SK-N-SH (cell line): ENCODE measurements at regions not wholly inside any gene's neighbourhood (a gene's known extent, or its start where the extent isn't known, plus 50 kb on each side); places are given as distances from the start of the nearest gene placed in this dataset.

Source experiments
- CTCF ChIA-PET: fragments of 300-600, 350-600 bp; formaldehyde crosslinking; extraction: SDS; loops from one replicate; lab custom pipeline; 2021; lab: Yijun Ruan, JAX
- POLR2A ChIA-PET: fragments of 350-600 bp; sonication (Branson Sonifier 250); formaldehyde crosslinking; extraction: SDS; loops from one replicate; lab custom pipeline; 2020; ENCODE audit warnings: antibody characterized with exemption, inconsistent platforms; lab: Yijun Ruan, JAX
- DNase-seq: peaks from one replicate; pipeline ENCODE4 v3.0.0; 2012
- H2AFZ ChIP-seq: fragments of 200-600 bp; sonication (generic); 2 replicates; pipeline ENCODE4 v1.8.1; 2016; ENCODE audit warnings: antibody characterized with exemption, mild to moderate bottlenecking, low read depth
- H3F3A ChIP-seq: fragments of 200-600 bp; sonication (generic); replicated peaks from 2 replicates; pipeline ENCODE3; 2016; ENCODE audit warnings: antibody characterized with exemption, mild to moderate bottlenecking; ENCODE audit not compliant: insufficient read depth
- H3K27ac ChIP-seq, 2 experiments: fragments of 200-500 bp in 1 of 2; fragments of 200-600 bp in 1 of 2; sonication (Bioruptor generic) in 1 of 2; sonication (generic), shearing (Covaris generic) in 1 of 2; 2 replicates each; pipeline versions ENCODE4 v1.5.1 to v1.6.1; 2014 to 2016; ENCODE audit warnings: low read depth in 2 of 2, inconsistent platforms in 1 of 2, low read length in 1 of 2, mild to moderate bottlenecking in 1 of 2, mixed read lengths in 1 of 2
- H3K27me3 ChIP-seq: fragments of 200-600 bp; sonication (generic), shearing (Covaris generic); 2 replicates; pipeline ENCODE4 v1.6.1; 2016; ENCODE audit warnings: mixed run types; ENCODE audit not compliant: insufficient read depth
- H3K36me3 ChIP-seq, 2 experiments: fragments of 200-500 bp in 1 of 2; fragments of 200-600 bp in 1 of 2; sonication (Bioruptor generic) in 1 of 2; sonication (generic) in 1 of 2; replicated peaks in 1 of 2; 2 replicates each; pipeline versions ENCODE3 to v1.5.1; 2014 to 2016; ENCODE audit warnings: low read length in 1 of 2, mild to moderate bottlenecking in 1 of 2; ENCODE audit not compliant: insufficient read depth in 2 of 2, control insufficient read depth in 1 of 2
- H3K4me1 ChIP-seq, 2 experiments: fragments of 200-500 bp in 1 of 2; fragments of 200-600 bp in 1 of 2; sonication (Bioruptor generic) in 1 of 2; sonication (generic), shearing (Covaris generic) in 1 of 2; 2 replicates each; pipeline versions ENCODE4 v1.5.1 to v1.6.1; 2014 to 2016; ENCODE audit warnings: low read depth in 1 of 2, low read length in 1 of 2, mixed run types in 1 of 2; ENCODE audit not compliant: insufficient read depth in 2 of 2, control insufficient read depth in 1 of 2
- H3K4me2 ChIP-seq: fragments of 200-600 bp; sonication (generic), shearing (Covaris generic); 2 replicates; pipeline ENCODE4 v1.6.1; 2017; ENCODE audit warnings: mixed run types
- H3K4me3 ChIP-seq, 2 experiments: fragments of 200-500 bp in 1 of 2; fragments of 200-600 bp in 1 of 2; sonication (Bioruptor generic) in 1 of 2; sonication (generic), shearing (Covaris generic) in 1 of 2; 2 replicates each; pipeline versions ENCODE4 v1.5.1 to v1.8.1; 2014 to 2016; ENCODE audit warnings: low read depth in 2 of 2, inconsistent platforms in 1 of 2, low read length in 1 of 2, mild to moderate bottlenecking in 1 of 2, mixed read lengths in 1 of 2, moderate library complexity in 1 of 2
- H3K79me2 ChIP-seq: fragments of 200-600 bp; sonication (generic); 2 replicates; pipeline ENCODE4 v1.8.1; 2017; ENCODE audit warnings: mild to moderate bottlenecking; ENCODE audit not compliant: insufficient read depth
- H3K9ac ChIP-seq: fragments of 200-600 bp; sonication (generic); 2 replicates; pipeline ENCODE4 v1.6.1; 2017; ENCODE audit warnings: mixed run types
- H3K9me2 ChIP-seq: fragments of 200-600 bp; sonication (generic); 2 replicates; pipeline ENCODE4 v1.6.1; 2017; ENCODE audit warnings: mixed run types
- H3K9me3 ChIP-seq: fragments of 200-600 bp; sonication (generic); 2 replicates; pipeline ENCODE4 v1.6.1; 2017; ENCODE audit warnings: mixed run types, mild to moderate bottlenecking, moderate library complexity
- H4K20me1 ChIP-seq: fragments of 200-600 bp; sonication (generic); 2 replicates; pipeline ENCODE4 v1.6.1; 2017; ENCODE audit warnings: mild to moderate bottlenecking, mixed run types; ENCODE audit not compliant: insufficient read depth
- CHD2 ChIP-seq: fragments of 150-350 bp; IDR thresholded peaks from 2 replicates; pipeline ENCODE4 v1.6.1; 2018; ENCODE audit warnings: low read length; ENCODE audit not compliant: partially characterized antibody
- EP300 ChIP-seq, 2 experiments: IDR thresholded peaks; 2 replicates each; pipeline versions ENCODE4 v1.4.0 to v1.6.1; 2012; ENCODE audit warnings: borderline replicate concordance in 1 of 2, low read depth in 1 of 2, low read length in 1 of 2
- EZH2phosphoT487 ChIP-seq: fragments of 200-600 bp; sonication (generic); IDR thresholded peaks from 2 replicates; pipeline ENCODE4 v1.6.1; 2017; ENCODE audit warnings: low read depth, mixed run types, mild to moderate bottlenecking, antibody characterized with exemption, moderate library complexity, borderline replicate concordance
- FOSL2 ChIP-seq: IDR thresholded peaks from 2 replicates; pipeline ENCODE4 v1.4.0; 2012; ENCODE audit warnings: low read depth, mild to moderate bottlenecking, moderate library complexity, borderline replicate concordance
- FOXJ3 ChIP-seq: sonication (generic); formaldehyde crosslinking; IDR thresholded peaks from 2 replicates; pipeline ENCODE4 v1.5.1; 2020; ENCODE audit warnings: mild to moderate bottlenecking, missing genetic modification reagents
- FOXM1 ChIP-seq: IDR thresholded peaks from 2 replicates; pipeline ENCODE4 v1.4.0; 2012; ENCODE audit warnings: low read depth, mild to moderate bottlenecking
- GABPA ChIP-seq: IDR thresholded peaks from 2 replicates; pipeline ENCODE4 v1.4.0; 2012; ENCODE audit warnings: low read depth, mild to moderate bottlenecking
- IRF3 ChIP-seq: fragments of 150-350 bp; IDR thresholded peaks from 2 replicates; pipeline ENCODE4 v1.6.1; 2016; ENCODE audit warnings: mild to moderate bottlenecking, low read depth, low read length
- NFIC ChIP-seq: IDR thresholded peaks from 2 replicates; pipeline ENCODE4 v1.4.0; 2012; ENCODE audit warnings: borderline replicate concordance
- POLR2AphosphoS5 ChIP-seq: IDR thresholded peaks from 2 replicates; pipeline ENCODE4 v1.6.1; 2012; ENCODE audit warnings: low read depth, low read length
- RCOR1 ChIP-seq: fragments of 150-350 bp; IDR thresholded peaks from 2 replicates; pipeline ENCODE4 v1.6.1; 2017; ENCODE audit warnings: antibody characterized with exemption, low read length
- RFX5 ChIP-seq: IDR thresholded peaks from 2 replicates; pipeline ENCODE4 v1.6.1; 2012; ENCODE audit warnings: mild to moderate bottlenecking, improper control_type of control experiment, low read length
- RXRA ChIP-seq: IDR thresholded peaks from 2 replicates; pipeline ENCODE4 v1.4.0; 2012; ENCODE audit warnings: low read depth, mild to moderate bottlenecking, borderline replicate concordance
- SIN3A ChIP-seq: IDR thresholded peaks from 2 replicates; pipeline ENCODE4 v1.6.1; 2012; ENCODE audit warnings: low read depth, mild to moderate bottlenecking, low read length, moderate library complexity, borderline replicate concordance
- USF2 ChIP-seq: fragments of 150-350 bp; IDR thresholded peaks from 2 replicates; pipeline ENCODE4 v1.6.1; 2017; ENCODE audit warnings: antibody characterized with exemption, low read length, low read depth, borderline replicate concordance
- YY1 ChIP-seq: IDR thresholded peaks from 2 replicates; pipeline ENCODE4 v1.4.0; 2012; ENCODE audit warnings: low read depth, mild to moderate bottlenecking
- ZBTB33 ChIP-seq: IDR thresholded peaks from 2 replicates; pipeline ENCODE4 v1.4.0; 2012; ENCODE audit warnings: low read depth, borderline replicate concordance
- WGBS: methylation state at CpG from one replicate; pipeline ENCODE4 v1.1.6; 2017; ENCODE audit warnings: low lambda C conversion rate; 5-methylcytosine and 5-hydroxymethylcytosine counted together
- TF ChIP-seq, protein P1 (sequence below): IDR thresholded peaks from 2 replicates; pipeline ENCODE4 v1.4.0; 2012; ENCODE audit warnings: low read depth, borderline replicate concordance
- TF ChIP-seq, protein P2 (sequence below): fragments of 200-600 bp; sonication (generic); IDR thresholded peaks from 2 replicates; pipeline ENCODE4 v1.6.1; 2017; ENCODE audit warnings: antibody characterized with exemption, mild to moderate bottlenecking, moderate library complexity

GRCh38 chr2:117755768-117756167 is 58.7 kb upstream of the DDX18 start:
- no peak overlapping the region for H3K4me3 ChIP-seq
- DNase-seq, result no peak
- TF ChIP-seq IRF3, result no peak
- TF ChIP-seq, protein P1, sequence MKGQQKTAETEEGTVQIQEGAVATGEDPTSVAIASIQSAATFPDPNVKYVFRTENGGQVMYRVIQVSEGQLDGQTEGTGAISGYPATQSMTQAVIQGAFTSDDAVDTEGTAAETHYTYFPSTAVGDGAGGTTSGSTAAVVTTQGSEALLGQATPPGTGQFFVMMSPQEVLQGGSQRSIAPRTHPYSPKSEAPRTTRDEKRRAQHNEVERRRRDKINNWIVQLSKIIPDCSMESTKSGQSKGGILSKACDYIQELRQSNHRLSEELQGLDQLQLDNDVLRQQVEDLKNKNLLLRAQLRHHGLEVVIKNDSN, result no peak
- TF ChIP-seq GABPA, result no peak
- no peak for TF ChIP-seq FOXM1
- no peak for TF ChIP-seq POLR2AphosphoS5
- no peak for TF ChIP-seq EZH2phosphoT487
- TF ChIP-seq SIN3A, result no peak
- TF ChIP-seq ZBTB33, result no peak
- TF ChIP-seq RFX5, result no peak
- TF ChIP-seq RCOR1, result no peak
- no peak for TF ChIP-seq YY1
- TF ChIP-seq FOSL2, result no peak
- TF ChIP-seq NFIC, result no peak
- TF ChIP-seq, protein P2, sequence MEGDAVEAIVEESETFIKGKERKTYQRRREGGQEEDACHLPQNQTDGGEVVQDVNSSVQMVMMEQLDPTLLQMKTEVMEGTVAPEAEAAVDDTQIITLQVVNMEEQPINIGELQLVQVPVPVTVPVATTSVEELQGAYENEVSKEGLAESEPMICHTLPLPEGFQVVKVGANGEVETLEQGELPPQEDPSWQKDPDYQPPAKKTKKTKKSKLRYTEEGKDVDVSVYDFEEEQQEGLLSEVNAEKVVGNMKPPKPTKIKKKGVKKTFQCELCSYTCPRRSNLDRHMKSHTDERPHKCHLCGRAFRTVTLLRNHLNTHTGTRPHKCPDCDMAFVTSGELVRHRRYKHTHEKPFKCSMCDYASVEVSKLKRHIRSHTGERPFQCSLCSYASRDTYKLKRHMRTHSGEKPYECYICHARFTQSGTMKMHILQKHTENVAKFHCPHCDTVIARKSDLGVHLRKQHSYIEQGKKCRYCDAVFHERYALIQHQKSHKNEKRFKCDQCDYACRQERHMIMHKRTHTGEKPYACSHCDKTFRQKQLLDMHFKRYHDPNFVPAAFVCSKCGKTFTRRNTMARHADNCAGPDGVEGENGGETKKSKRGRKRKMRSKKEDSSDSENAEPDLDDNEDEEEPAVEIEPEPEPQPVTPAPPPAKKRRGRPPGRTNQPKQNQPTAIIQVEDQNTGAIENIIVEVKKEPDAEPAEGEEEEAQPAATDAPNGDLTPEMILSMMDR, result no peak
- no peak for TF ChIP-seq FOXJ3
- no peak for TF ChIP-seq USF2
- TF ChIP-seq EP300 (IDR thresholded peaks at IDR 0.05; ENCODE audit: borderline replicate concordance in 1 of 2, low read depth in 1 of 2, low read length in 1 of 2), result no peak
- TF ChIP-seq RXRA, result no peak
- no peak for TF ChIP-seq CHD2
- no peak overlapping the region for H3K27ac ChIP-seq
- no peaks in the 10 kb centered on the region; a peak in 1 of 4 replicates for H3K4me1 ChIP-seq
- 24% methylated on average over 2 of the region's 2 CpGs for WGBS
- no peaks in the 10 kb centered on the region for H3K9me3 ChIP-seq
- H3K4me2 ChIP-seq, result no peak overlapping the region
- no peaks in the 10 kb centered on the region for H3K27me3 ChIP-seq
- no peak overlapping the region for H2AFZ ChIP-seq
- CTCF ChIA-PET, result interaction anchor here (1.1 kb wide), 1 partner anchor 18 kb away, joined by 4 read pairs; no protein-coding TSS in a partner anchor
- H3K9me2 ChIP-seq, result no peaks in the 10 kb centered on the region
- no peaks in the 10 kb centered on the region for H4K20me1 ChIP-seq
- H3K9ac ChIP-seq, result no peak overlapping the region
- H3K79me2 ChIP-seq, result no peaks in the 10 kb centered on the region
- POLR2A ChIA-PET, result no interaction called here
- H3K36me3 ChIP-seq, result no peaks in the 10 kb centered on the region
- no peaks in the 10 kb centered on the region for H3F3A ChIP-seq
